Erythroblast (primary cell): ENCODE measurements at regions not wholly inside any gene's neighbourhood (a gene's known extent, or its start where the extent isn't known, plus 50 kb on each side); places are given as distances from the start of the nearest gene placed in this dataset.
"Not testable (repeated sequence)": the region's sequence is repeated elsewhere in the genome, so short reads cannot be mapped to it uniquely, and the experiment has no call there.

ENCODE experiments used
- DNase-seq, 2 experiments: peaks; one replicate each; lab custom pipeline; 2025; lab: John Stamatoyannopoulos, UW
- GATA1 ChIP-seq: IDR thresholded peaks from 2 replicates; pipeline ENCODE4 v1.6.1; 2011; ENCODE audit warnings: low read depth, mild to moderate bottlenecking, control low read depth, low read length, moderate library complexity
- POLR2A ChIP-seq: IDR thresholded peaks from 2 replicates; pipeline ENCODE4 v1.6.1; 2011; ENCODE audit warnings: mild to moderate bottlenecking, low read length

DNA sequence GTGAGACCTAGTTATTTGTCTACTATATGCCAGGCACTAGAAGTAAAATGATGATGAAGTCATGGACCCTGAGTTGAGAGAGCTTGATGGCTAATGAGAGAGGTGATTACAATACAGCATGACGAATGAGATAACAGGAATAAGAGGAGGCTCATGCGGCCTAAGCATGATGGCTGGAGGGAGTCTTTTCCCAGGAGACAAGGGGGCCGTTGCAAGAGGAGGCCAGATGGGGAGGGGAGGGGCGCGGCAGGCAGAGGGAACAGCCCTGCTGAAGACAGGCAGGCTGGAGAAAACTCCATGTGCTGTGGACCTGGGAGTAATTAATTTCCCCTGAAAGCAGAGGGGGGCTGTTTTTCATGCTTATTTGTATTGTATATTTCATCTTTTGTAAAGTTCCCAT, 144.7 kb upstream of the RFLNA start:
- TF ChIP-seq GATA1, result no peak
- TF ChIP-seq POLR2A, result no peak
- no peak for DNase-seq

- DNase-seq, result no peak
- TF ChIP-seq GATA1 (no peak), POLR2A (no peak)
Measured at GRCh38 chr12:124151583-124151982, 143.3 kb upstream of the RFLNA start.

GRCh38 chr12:124152731-124153130, 142.2 kb upstream of the RFLNA start:
- TF ChIP-seq POLR2A, result no peak
- TF ChIP-seq GATA1, result no peak
- DNase-seq, result no peak

DNA sequence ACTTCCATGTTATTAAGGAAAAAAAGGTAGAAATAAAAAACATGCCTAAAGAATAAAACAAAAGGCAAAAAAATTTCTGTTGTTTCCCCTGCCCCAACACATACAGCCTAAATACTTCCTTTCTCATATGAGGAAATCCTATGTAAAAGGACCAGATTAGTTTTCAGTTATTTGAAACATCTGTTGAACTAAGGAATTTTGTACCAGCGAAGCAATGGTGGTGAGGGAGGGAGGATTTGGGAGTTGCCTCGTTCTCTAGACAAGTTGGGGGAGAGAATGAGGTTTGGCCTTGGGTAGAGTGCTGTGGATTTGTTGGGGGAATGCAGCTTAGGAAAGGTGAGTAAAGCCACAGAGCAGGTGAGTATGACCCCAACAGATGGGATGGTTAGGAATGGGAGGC, 141.5 kb upstream of the RFLNA start:
- no peak for TF ChIP-seq GATA1
- TF ChIP-seq POLR2A, result no peak
- DNase-seq, result no peak

GRCh38 chr12:124157406-124157805, 137.5 kb upstream of the RFLNA start:
- TF ChIP-seq POLR2A (no peak), GATA1 (no peak)
- no peak for DNase-seq

DNA sequence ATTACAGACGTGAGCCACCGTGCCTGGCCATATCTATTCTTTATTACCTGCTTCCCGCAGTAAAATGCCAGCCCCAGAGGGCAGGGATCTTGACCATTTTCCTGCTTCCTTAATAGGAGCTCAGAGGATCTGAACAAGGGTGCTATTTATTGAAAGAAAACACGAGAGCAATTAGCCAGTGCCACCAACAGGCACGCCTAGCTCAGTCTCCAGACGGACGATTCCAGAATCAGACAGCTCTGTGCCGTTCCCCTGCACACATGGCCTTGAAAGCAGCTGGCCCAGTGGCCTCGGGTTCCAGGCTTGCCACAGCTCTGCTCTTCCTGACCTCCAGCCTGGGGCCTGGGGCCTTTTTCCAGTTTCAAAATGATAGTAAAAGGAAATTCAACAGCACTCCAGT, 135.2 kb upstream of the RFLNA start:
- DNase-seq, result no peak
- TF ChIP-seq POLR2A (no peak), GATA1 (no peak)

DNA sequence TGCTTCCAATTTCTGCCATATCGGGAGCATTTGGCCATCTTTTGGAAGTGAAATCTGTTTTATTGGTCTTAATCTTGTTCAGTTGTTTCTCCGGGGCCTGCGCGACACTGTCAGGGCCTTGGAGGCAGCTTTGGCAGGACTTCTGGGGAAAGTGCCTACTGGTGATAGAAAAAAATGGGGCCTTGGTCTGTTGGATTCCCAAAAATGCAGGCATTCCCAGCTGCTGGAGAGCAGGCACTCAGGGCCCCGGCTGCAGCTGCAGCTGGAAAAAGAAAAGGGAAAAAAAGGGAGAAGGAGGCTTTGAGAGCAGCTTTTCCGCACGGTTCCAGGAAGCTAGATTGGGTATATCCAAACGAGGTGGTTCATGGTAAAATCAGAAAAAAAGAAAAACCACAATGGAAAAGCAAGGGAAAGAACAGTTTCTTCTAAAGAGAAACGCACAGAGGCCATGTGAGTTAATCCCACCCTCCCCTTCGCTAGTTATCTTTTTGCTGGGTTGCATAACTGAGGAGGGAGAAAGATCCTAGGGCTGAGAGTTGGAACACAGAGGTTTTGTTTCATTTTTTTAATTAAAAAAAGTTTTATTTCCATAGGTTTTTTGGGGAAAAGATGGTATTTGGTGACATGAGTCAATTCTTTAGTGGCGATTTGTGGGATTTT, 134.7 kb upstream of the RFLNA start:
- TF ChIP-seq POLR2A (no peak), GATA1 (no peak)
- DNase-seq, result no peak

DNA sequence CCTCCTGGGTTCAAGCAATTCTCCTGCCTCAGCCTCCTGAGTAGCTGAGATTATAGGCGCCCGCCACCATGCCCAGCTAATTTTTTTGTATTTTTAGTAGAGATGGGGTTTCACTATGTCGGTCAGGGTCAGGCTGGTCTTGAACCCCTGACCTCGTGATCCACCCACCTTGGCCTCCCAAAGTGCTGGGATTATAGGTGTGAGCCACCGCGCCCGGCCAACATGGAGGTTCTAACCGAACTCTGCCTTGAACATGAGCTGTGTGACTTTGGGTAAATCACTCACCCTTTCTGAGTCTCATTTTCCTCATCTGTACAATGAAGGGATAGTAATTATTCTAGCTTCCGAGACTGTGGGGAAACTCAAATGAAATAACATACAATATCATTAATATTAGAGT, 133.5 kb upstream of the RFLNA start:
- DNase-seq, result not testable (repeated sequence)

- peak in 1 of 2 experiments; percentile 19 for DNase-seq
- TF ChIP-seq GATA1 (no peak), POLR2A (no peak)
Measured at GRCh38 chr12:124162151-124163110, 132.5 kb upstream of the RFLNA start.

DNA sequence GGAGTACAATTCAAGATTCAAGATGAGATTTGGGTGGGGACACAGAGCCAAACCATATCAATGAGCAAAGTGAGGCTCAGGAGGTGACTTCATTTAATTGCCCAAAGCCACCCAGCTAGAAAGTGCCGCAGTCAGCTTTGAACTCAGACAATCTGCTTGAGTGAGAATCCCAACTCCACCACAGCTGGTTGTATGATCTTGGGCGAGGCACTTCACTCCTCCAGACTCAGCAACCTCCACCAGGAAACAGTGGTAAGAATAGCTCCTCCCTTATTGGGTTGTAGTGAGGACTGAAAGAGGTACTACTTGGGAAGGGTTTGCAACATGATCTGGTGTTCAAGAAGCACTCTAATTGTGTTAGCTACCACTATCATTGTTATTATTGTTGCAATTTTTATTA, 129.2 kb upstream of the RFLNA start:
- no peak for DNase-seq
- TF ChIP-seq GATA1 (no peak), POLR2A (no peak)

GRCh38 chr12:124167141-124167540, 127.8 kb upstream of the RFLNA start:
- DNase-seq, result no peak
- no peak for TF ChIP-seq POLR2A
- TF ChIP-seq GATA1, result no peak

DNA sequence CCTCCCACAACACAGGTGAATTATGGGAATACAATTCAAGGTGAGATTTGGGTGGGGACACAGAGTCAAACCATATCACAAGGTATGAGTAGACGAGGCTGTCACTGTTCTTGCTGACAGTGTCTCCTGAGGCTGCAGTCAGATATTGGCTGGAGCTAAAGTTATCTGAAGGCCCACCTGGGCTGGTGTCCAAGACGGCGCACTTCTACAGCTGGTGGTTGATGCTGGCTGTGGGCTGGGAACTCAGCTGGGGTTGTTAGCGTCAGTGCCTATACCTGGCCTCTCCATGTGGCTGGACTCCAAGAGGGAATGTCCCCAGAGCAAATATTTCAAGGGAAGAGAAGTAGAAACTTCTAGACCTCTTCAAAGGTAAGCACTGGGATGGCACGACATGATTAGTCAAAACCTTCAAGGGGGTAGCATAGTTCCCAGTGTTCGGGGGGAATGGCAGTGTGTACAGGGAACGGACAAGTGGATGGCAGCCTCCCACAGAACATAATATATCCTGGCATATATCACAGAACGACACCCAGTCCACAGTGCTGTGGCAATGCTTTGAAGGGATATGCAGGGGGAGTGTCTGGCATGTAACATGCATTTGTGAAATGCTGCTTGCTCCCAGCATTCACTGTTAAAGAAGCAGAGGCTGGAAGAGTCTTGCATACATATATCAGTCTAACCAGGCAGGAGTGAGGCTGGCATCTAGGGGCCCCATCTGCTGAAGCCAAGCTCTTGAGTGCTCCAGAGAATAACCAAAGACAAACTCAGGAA, 126.7 kb upstream of the RFLNA start:
- DNase-seq, result no peak
- TF ChIP-seq POLR2A, result no peak
- TF ChIP-seq GATA1, result no peak

GRCh38 chr12:124169577-124170284, 125.2 kb upstream of the RFLNA start:
- no peak for TF ChIP-seq GATA1
- no peak for TF ChIP-seq POLR2A
- DNase-seq, result peak; percentile 15 to 60
